HG03060 (cell line): ENCODE measurements at regions not wholly inside any gene's neighbourhood (a gene's known extent, or its start where the extent isn't known, plus 50 kb on each side); places are given as distances from the start of the nearest gene placed in this dataset.

Source experiments
- ATAC-seq: cut with Tn5 transposase; IDR thresholded peaks from one replicate; pipeline ENCODE4 v1.9.1; 2021; ENCODE audit warnings: low read depth, moderate number of reproducible peaks; ENCODE audit not compliant: unreplicated experiment

DNA sequence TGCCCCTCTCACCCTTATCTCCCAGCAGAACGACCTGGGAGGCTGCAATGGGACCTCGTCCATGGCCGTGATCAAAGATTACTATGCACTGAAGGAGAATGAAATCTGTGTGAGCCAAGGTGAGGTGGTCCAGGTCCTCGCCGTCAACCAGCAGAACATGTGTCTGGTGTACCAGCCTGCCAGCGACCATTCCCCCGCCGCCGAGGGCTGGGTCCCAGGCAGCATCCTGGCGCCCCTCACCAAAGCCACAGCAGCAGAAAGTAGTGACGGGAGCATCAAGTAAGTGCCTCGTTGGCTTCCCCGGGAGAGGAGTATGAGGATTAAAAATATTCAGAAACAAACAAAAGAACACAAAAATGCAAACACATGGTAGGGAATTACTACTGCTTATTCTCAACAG lies 55.9 kb upstream of the UMPS start:
- ATAC-seq, result no peak

DNA sequence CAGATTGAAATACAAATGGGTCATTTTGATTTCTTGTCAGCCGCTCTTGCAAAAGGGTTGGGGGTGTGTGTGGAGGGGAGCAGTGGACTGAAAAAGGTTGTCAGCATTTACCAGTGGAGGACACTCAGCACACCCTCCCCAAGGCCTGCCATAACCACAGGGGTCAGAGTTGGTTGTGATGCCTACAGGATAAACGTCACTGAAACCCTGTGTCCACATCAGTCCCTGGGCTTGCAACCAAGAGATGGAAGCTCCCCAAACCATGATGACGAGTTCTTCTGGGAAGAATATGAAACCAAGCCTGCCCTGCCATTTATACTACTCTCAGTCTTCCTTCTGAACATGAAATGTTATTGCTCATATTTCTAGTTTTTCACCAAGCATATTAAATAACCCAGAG lies 54.0 kb upstream of the UMPS start:
- no peak for ATAC-seq

DNA sequence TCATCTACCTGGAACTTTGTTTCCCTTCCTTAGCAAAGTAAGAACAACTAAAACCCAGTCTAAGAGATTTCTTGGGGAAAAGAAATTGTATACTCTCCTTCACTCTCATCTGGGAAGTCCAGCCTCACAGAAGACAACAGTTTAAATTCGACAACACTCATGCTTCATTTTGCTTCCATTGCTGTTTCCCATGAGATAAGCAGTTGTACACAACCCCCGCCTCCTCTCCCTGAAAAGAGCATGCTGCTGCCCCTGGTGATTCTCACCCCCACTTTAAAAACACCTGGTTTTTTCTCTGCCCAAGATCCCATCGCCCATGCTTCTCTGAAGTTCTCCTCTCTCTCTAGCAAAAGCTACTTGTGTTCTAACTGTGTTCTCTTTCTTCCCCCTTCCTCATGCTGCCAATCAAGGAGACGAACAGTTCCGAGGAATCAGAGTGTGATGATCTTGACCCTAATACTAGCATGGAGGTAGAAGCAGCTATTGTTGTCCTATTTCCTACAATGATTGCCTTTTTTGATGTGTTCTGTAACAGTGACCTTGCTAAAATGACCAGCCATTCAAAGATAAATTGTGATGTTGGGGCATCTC lies 51.1 kb upstream of the UMPS start:
- ATAC-seq, result no peak
